ENCODE measurements at regions not wholly inside any gene's neighbourhood (a gene's known extent, or its start where the extent isn't known, plus 50 kb on each side); places are given as distances from the start of the nearest gene placed in this dataset.

- H3K27me3 ChIP-seq = no peaks in the 10 kb centered on the region
- intact Hi-C loops (cut with DNase I) = no loop called here
- no peaks in the 10 kb centered on the region for H3K9me3 ChIP-seq (replicated peaks in 1 of 3)
- no peak overlapping the region for H3K27ac ChIP-seq
- no peak for TF ChIP-seq POLR2A (IDR thresholded peaks at IDR 0.05)
- TF ChIP-seq CTCF (IDR thresholded peaks at IDR 0.05) = no peak
- no peak for DNase-seq
- WGBS, 4 donors = 57 to 69% (median 57%) methylated on average over 1 of the region's 1 CpG
- no peaks in the 10 kb centered on the region for H3K4me1 ChIP-seq (replicated peaks in 1 of 2)
- no peaks in the 10 kb centered on the region for H3K36me3 ChIP-seq (replicated peaks in 1 of 2)
- H3K4me3 ChIP-seq = no peak overlapping the region
Measured at GRCh38 chr13:54657588-54657987, 1629.0 kb downstream of the OLFM4 start.

GRCh38 chr13:54658771-54659170 lies 1630.2 kb downstream of the OLFM4 start:
- no peak overlapping the region for H3K4me3 ChIP-seq
- no peaks in the 10 kb centered on the region for H3K9me3 ChIP-seq (replicated peaks in 1 of 3)
- H3K27me3 ChIP-seq = no peaks in the 10 kb centered on the region
- no peak for TF ChIP-seq CTCF (IDR thresholded peaks at IDR 0.05)
- TF ChIP-seq POLR2A (IDR thresholded peaks at IDR 0.05) = no peak
- H3K4me1 ChIP-seq (replicated peaks in 1 of 2) = no peaks in the 10 kb centered on the region
- H3K27ac ChIP-seq = no peak overlapping the region
- no peak for DNase-seq
- intact Hi-C loops (cut with DNase I) = no loop called here
- 89 to 93% (median 91%) methylated on average over 15 to 17 of the region's 17 CpGs for WGBS, 4 donors
- H3K36me3 ChIP-seq (replicated peaks in 1 of 2) = no peaks in the 10 kb centered on the region

- DNase-seq = no peak
- Histone ChIP-seq H3K4me3 (no peak overlapping the region), H3K27me3 (no peaks in the 10 kb centered on the region), H3K27ac (no peak overlapping the region), H3K4me1 (replicated peaks in 1 of 2) (no peaks in the 10 kb centered on the region), H3K36me3 (replicated peaks in 1 of 2) (no peaks in the 10 kb centered on the region), H3K9me3 (replicated peaks in 1 of 3) (no peaks in the 10 kb centered on the region)
- TF ChIP-seq POLR2A (IDR thresholded peaks at IDR 0.05) = no peak
- no peak for TF ChIP-seq CTCF (IDR thresholded peaks at IDR 0.05)
- intact Hi-C loops (cut with DNase I) = no loop called here
- 88 to 93% (median 92%) methylated on average over 7 to 12 of the region's 12 CpGs for WGBS, 4 donors
Measured at GRCh38 chr13:54660277-54660676, 1631.7 kb downstream of the OLFM4 start.

DNA sequence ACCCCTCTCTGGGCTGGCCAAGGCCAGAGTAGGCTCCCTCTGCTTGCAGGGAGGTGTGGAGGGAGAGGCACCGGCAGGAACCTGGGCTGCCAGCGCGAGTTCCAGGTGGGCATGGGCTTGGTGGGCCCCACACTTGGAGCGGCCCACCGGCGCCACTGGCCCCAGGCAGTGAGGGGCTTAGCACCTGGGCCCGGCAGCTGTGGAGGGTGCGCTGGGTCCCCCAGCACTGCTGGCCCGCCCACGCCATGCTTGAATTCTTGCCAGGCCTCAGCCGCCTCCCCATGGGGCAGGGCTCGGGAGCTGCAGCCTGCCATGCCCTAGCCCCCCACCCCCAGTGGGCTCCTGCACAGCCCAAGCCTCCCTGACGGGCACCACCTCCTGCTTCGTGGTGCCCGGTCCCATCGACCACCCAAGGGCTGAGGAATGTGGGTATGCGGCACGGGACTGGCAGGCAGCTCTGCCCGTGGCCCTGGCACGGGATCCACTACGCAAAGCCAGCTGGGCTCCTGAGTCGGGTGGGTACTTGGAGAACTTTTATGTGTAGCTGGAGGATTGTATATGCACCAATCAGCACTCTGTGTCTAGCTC lies 1648.0 kb downstream of the OLFM4 start:
- 90 to 100% (median 93%) methylated on average over 1 to 22 of the region's 22 CpGs for WGBS, 4 donors
- Histone ChIP-seq H3K36me3 (replicated peaks in 1 of 2) (no peaks in the 10 kb centered on the region), H3K27ac (no peak overlapping the region), H3K4me3 (no peak overlapping the region), H3K4me1 (replicated peaks in 1 of 2) (no peaks in the 10 kb centered on the region), H3K27me3 (no peaks in the 10 kb centered on the region), H3K9me3 (replicated peaks in 1 of 3) (no peaks in the 10 kb centered on the region)
- no peak for DNase-seq
- TF ChIP-seq CTCF (IDR thresholded peaks at IDR 0.05) = no peak
- no peak for TF ChIP-seq POLR2A (IDR thresholded peaks at IDR 0.05)
- intact Hi-C loops (cut with DNase I) = no loop called here
